ENCODE measurements at regions not wholly inside any gene's neighbourhood (a gene's known extent, or its start where the extent isn't known, plus 50 kb on each side); places are given as distances from the start of the nearest gene placed in this dataset.

GRCh38 chr3:43810797-43811196 lies 120.1 kb downstream of the ABHD5 start:
- Mint-ChIP-seq H3K9me3 (ENCODE audit: insufficient read depth) (no peaks in the 10 kb centered on the region), H3K27me3 (peaks cover 20% of the 10 kb centered on the region), H3K4me3 (no peak overlapping the region), H3K4me1 (no peaks in the 10 kb centered on the region), H3K27ac (no peak overlapping the region)
- TF ChIP-seq EZH2 (IDR thresholded peaks at IDR 0.05; ENCODE audit: borderline replicate concordance, insufficient read depth, low read depth, low read length, poor library complexity, severe bottlenecking) (no peak), CTCF (IDR thresholded peaks at IDR 0.05) (no peak)
- Histone ChIP-seq H4K20me1 (ENCODE audit: control insufficient read depth, insufficient read depth, low read length, poor library complexity, severe bottlenecking) (no peaks in the 10 kb centered on the region), H3K4me2 (replicated peaks; ENCODE audit: low read depth, low read length, poor library complexity, severe bottlenecking) (no peak overlapping the region), H3K9ac (ENCODE audit: low read length) (no peak overlapping the region), H2AFZ (ENCODE audit: insufficient read depth, low read depth, low read length, poor library complexity, severe bottlenecking) (no peak overlapping the region), H3K4me3 (ENCODE audit: control extremely low read depth in 1 of 5, extremely low read depth in 1 of 5, insufficient read depth in 1 of 5, low read depth in 2 of 5, low read length in 4 of 5) (no peak overlapping the region), H3K4me1 (ENCODE audit: control insufficient read depth in 2 of 2, insufficient read depth in 2 of 2, low read length in 2 of 2) (no peaks in the 10 kb centered on the region), H3K36me3 (replicated peaks in 1 of 2; ENCODE audit: control extremely low read depth in 1 of 2, control insufficient read depth in 1 of 2, extremely low read depth in 1 of 2, insufficient read depth in 2 of 2, low read length in 1 of 2) (no peaks in the 10 kb centered on the region), H3K27ac (ENCODE audit: low read length in 2 of 2) (no peak overlapping the region), H3K9me3 (ENCODE audit: control extremely low read depth in 1 of 3, control insufficient read depth in 2 of 3, insufficient read depth in 1 of 3, low read length in 2 of 3) (no peaks in the 10 kb centered on the region), H3K79me2 (ENCODE audit: control insufficient read depth, insufficient read depth, low read length) (no peaks in the 10 kb centered on the region), H3K27me3 (replicated peaks in 1 of 4; ENCODE audit: control extremely low read depth in 1 of 4, control insufficient read depth in 3 of 4, insufficient read depth in 4 of 4, low read length in 3 of 4) (peaks cover 0 to 5% (median 0%) of the 10 kb centered on the region in 4 experiments)
- POLR2A ChIA-PET, result no interaction called here
- 96% methylated on average over 2 of the region's 2 CpGs for WGBS (ENCODE audit: insufficient coverage)
- intact Hi-C loops (cut with micrococcal nuclease), result no loop called here
- no peak for DNase-seq
- CTCF ChIA-PET, result no interaction called here
- no peak for ATAC-seq (ENCODE audit: low read depth)

- Histone ChIP-seq H3K4me2 (replicated peaks; ENCODE audit: low read depth, low read length, poor library complexity, severe bottlenecking) (no peak overlapping the region), H4K20me1 (ENCODE audit: control insufficient read depth, insufficient read depth, low read length, poor library complexity, severe bottlenecking) (no peaks in the 10 kb centered on the region), H3K9me3 (ENCODE audit: control extremely low read depth in 1 of 3, control insufficient read depth in 2 of 3, insufficient read depth in 1 of 3, low read length in 2 of 3) (no peaks in the 10 kb centered on the region), H3K4me1 (ENCODE audit: control insufficient read depth in 2 of 2, insufficient read depth in 2 of 2, low read length in 2 of 2) (no peaks in the 10 kb centered on the region), H3K27me3 (replicated peaks in 1 of 4; ENCODE audit: control extremely low read depth in 1 of 4, control insufficient read depth in 3 of 4, insufficient read depth in 4 of 4, low read length in 3 of 4) (peaks cover 0 to 7% (median 0%) of the 10 kb centered on the region in 4 experiments), H3K36me3 (replicated peaks in 1 of 2; ENCODE audit: control extremely low read depth in 1 of 2, control insufficient read depth in 1 of 2, extremely low read depth in 1 of 2, insufficient read depth in 2 of 2, low read length in 1 of 2) (no peaks in the 10 kb centered on the region), H3K9ac (ENCODE audit: low read length) (no peak overlapping the region), H3K4me3 (ENCODE audit: control extremely low read depth in 1 of 5, extremely low read depth in 1 of 5, insufficient read depth in 1 of 5, low read depth in 2 of 5, low read length in 4 of 5) (no peak overlapping the region), H3K27ac (ENCODE audit: low read length in 2 of 2) (no peak overlapping the region), H3K79me2 (ENCODE audit: control insufficient read depth, insufficient read depth, low read length) (no peaks in the 10 kb centered on the region), H2AFZ (ENCODE audit: insufficient read depth, low read depth, low read length, poor library complexity, severe bottlenecking) (no peak overlapping the region)
- H3K4me1 Mint-ChIP-seq, result peaks cover 2% of the 10 kb centered on the region
- H3K27ac Mint-ChIP-seq, result no peak overlapping the region
- intact Hi-C loops (cut with micrococcal nuclease), result no loop called here
- DNase-seq (no peak), ATAC-seq (ENCODE audit: low read depth) (no peak)
- H3K27me3 Mint-ChIP-seq, result no peaks in the 10 kb centered on the region
- no peak overlapping the region for H3K4me3 Mint-ChIP-seq
- ChIA-PET POLR2A (no interaction called here), CTCF (no interaction called here)
- TF ChIP-seq EZH2 (IDR thresholded peaks at IDR 0.05; ENCODE audit: borderline replicate concordance, insufficient read depth, low read depth, low read length, poor library complexity, severe bottlenecking) (no peak), CTCF (IDR thresholded peaks at IDR 0.05) (no peak)
- WGBS (ENCODE audit: insufficient coverage), result no CpG with 5 or more reads among the region's 1 CpG
- H3K9me3 Mint-ChIP-seq (ENCODE audit: insufficient read depth), result no peaks in the 10 kb centered on the region
Observed at GRCh38 chr3:43814461-43814860, 123.7 kb downstream of the ABHD5 start.
